ENCODE measurements at regions not wholly inside any gene's neighbourhood (a gene's known extent, or its start where the extent isn't known, plus 50 kb on each side); places are given as distances from the start of the nearest gene placed in this dataset.

DNA sequence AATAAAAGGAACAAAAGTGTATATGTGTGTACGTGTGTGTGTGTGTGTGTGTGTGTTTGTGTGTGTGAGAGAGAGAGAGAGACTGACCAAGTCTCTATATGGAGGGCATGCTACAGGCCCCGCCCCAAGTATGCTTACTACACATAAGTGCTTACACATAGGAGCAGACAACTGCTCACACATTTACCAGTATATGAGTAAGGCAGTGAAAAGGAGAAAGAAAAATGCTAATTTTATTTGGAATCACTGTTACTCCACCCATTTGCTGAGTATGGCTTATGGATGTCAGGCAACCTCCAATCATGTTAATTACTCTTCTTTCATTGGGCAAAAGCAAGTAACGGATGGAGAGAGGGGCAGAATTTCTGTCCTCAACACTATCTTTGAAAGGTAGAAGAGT, 107.6 kb upstream of the STK26 start:
- H3K4me3 ChIP-seq (ENCODE audit: low read depth, low read length): no peak overlapping the region
- TF ChIP-seq POLR2A (IDR thresholded peaks at IDR 0.05; ENCODE audit: extremely low read depth, insufficient read length): no peak
- TF ChIP-seq, protein P1, sequence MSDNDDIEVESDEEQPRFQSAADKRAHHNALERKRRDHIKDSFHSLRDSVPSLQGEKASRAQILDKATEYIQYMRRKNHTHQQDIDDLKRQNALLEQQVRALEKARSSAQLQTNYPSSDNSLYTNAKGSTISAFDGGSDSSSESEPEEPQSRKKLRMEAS (IDR thresholded peaks at IDR 0.05; ENCODE audit: low read depth, low read length): no peak
- TF ChIP-seq, protein P2, sequence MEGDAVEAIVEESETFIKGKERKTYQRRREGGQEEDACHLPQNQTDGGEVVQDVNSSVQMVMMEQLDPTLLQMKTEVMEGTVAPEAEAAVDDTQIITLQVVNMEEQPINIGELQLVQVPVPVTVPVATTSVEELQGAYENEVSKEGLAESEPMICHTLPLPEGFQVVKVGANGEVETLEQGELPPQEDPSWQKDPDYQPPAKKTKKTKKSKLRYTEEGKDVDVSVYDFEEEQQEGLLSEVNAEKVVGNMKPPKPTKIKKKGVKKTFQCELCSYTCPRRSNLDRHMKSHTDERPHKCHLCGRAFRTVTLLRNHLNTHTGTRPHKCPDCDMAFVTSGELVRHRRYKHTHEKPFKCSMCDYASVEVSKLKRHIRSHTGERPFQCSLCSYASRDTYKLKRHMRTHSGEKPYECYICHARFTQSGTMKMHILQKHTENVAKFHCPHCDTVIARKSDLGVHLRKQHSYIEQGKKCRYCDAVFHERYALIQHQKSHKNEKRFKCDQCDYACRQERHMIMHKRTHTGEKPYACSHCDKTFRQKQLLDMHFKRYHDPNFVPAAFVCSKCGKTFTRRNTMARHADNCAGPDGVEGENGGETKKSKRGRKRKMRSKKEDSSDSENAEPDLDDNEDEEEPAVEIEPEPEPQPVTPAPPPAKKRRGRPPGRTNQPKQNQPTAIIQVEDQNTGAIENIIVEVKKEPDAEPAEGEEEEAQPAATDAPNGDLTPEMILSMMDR (IDR thresholded peaks at IDR 0.05; ENCODE audit: low read depth, low read length): no peak
- no peak for TF ChIP-seq MYC (IDR thresholded peaks at IDR 0.05; ENCODE audit: low read depth, low read length)
- DNase-seq (ENCODE audit: low read depth): no peak

DNA sequence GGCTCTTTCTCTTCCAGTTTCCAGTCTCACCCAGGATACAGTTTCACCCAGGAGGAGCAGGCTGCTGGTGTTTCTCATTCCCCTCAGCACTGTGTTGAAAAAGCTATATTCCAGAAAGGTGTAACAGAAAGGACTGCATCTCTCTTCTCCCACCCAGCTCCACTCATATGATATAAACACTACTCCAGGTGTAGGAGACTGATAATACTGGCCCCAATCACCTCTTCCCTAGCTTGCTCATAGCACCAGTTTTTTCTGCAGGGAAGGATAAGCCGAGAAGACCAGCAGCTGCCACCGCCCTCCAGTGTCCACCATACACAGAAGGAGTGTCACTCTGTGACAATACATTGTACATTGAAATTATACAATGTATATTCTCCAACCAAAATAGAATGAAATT, 105.5 kb upstream of the STK26 start:
- no peak for DNase-seq (ENCODE audit: low read depth)
- TF ChIP-seq, protein P2 (IDR thresholded peaks at IDR 0.05; ENCODE audit: low read depth, low read length): no peak
- TF ChIP-seq MYC (IDR thresholded peaks at IDR 0.05; ENCODE audit: low read depth, low read length) (no peak), POLR2A (IDR thresholded peaks at IDR 0.05; ENCODE audit: extremely low read depth, insufficient read length) (no peak)
- TF ChIP-seq, protein P1 (IDR thresholded peaks at IDR 0.05; ENCODE audit: low read depth, low read length): no peak
- no peak overlapping the region for H3K4me3 ChIP-seq (ENCODE audit: low read depth, low read length)

DNA sequence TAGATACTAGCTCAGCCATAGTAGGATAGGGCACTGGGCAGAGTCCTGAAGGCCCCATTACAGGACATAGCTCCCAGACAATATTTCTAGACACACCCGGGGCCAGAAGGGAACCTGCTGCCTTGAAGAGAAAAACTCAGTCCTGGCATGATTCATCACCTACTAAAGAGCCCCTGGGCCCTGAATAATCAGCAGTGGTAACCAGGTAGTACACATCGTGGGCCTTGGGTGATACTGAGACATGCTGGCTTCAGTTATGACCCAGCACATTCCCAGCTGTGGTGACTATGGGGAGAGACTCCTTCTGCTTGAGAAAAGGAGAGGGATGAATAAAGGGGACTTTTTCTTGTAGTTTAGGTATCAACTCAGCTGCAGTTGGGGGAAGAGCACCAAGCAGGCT, 104.3 kb upstream of the STK26 start:
- DNase-seq (ENCODE audit: low read depth): no peak
- no peak overlapping the region for H3K4me3 ChIP-seq (ENCODE audit: low read depth, low read length)
- TF ChIP-seq, protein P2 (IDR thresholded peaks at IDR 0.05; ENCODE audit: low read depth, low read length): no peak
- TF ChIP-seq, protein P1 (IDR thresholded peaks at IDR 0.05; ENCODE audit: low read depth, low read length): no peak
- TF ChIP-seq MYC (IDR thresholded peaks at IDR 0.05; ENCODE audit: low read depth, low read length): no peak
- TF ChIP-seq POLR2A (IDR thresholded peaks at IDR 0.05; ENCODE audit: extremely low read depth, insufficient read length): no peak

DNA sequence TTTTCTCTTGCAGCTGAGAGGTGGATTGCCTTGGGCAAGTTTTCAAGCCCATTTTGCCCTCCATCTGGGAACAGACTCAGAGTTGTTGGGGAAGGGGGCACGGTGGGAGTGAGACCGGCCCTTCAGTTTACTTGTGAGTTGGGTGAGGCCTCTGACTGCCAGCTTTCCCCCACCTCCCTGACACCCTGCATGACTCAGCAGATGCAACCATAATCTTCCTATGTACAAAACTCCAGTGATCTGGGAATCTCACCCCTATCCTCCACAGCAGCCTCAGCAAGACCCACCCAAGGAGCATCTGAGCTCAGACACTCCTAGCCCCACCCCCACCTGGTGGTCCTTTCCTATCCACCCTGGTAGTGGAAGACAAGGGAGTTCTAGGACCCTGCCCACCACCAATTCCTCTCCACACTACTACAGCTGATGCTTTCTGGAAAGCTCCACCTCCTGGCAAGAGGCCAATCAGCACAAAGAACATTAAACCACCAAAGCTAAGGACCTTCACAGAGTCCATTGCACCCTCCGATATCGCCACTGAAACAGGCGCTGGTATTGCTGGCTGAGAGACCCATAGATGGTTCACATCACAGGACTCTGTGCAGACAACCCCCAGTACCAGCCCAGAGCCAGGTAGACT, 99.4 kb upstream of the STK26 start:
- TF ChIP-seq, protein P1 (IDR thresholded peaks at IDR 0.05; ENCODE audit: low read depth, low read length): no peak
- no peak for TF ChIP-seq MYC (IDR thresholded peaks at IDR 0.05; ENCODE audit: low read depth, low read length)
- TF ChIP-seq, protein P2 (IDR thresholded peaks at IDR 0.05; ENCODE audit: low read depth, low read length): no peak
- no peak for DNase-seq (ENCODE audit: low read depth)
- no peak overlapping the region for H3K4me3 ChIP-seq (ENCODE audit: low read depth, low read length)

DNA sequence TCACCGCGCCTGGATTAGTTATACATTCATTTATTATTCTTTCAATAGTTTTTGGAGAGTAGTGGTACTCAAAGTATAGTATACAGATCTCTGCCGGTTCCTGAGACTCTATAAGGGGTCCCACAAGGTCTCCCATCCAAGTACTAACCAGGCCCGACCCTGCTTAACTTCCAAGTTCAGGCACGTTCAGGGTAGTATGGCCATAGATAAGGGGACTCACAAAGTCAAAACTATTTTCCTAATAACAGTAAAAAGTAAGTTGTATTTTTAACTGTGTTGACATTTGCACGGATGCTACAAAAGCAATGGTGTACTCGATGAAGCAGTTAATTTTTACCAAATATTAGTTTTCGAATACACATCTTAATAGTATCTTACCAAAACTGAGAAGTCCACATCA, 84.4 kb upstream of the STK26 start:
- H3K4me3 ChIP-seq (ENCODE audit: low read depth, low read length): no peak overlapping the region
- no peak for DNase-seq (ENCODE audit: low read depth)
- no peak for TF ChIP-seq POLR2A (IDR thresholded peaks at IDR 0.05; ENCODE audit: extremely low read depth, insufficient read length)
- TF ChIP-seq MYC (IDR thresholded peaks at IDR 0.05; ENCODE audit: low read depth, low read length): no peak
- TF ChIP-seq, protein P1 (IDR thresholded peaks at IDR 0.05; ENCODE audit: low read depth, low read length): no peak
- TF ChIP-seq, protein P2 (IDR thresholded peaks at IDR 0.05; ENCODE audit: low read depth, low read length): no peak

All from NB4 (cell line).